Astrocyte of the hippocampus (primary cell): ENCODE measurements at regions not wholly inside any gene's neighbourhood (a gene's known extent, or its start where the extent isn't known, plus 50 kb on each side); places are given as distances from the start of the nearest gene placed in this dataset.
"Not testable (repeated sequence)": the region's sequence is repeated elsewhere in the genome, so short reads cannot be mapped to it uniquely, and the experiment has no call there.

Experiments used
- DNase-seq: peaks from one replicate; pipeline ENCODE4 v3.0.0; 2011; ENCODE audit warnings: low read depth, low spot score

DNA sequence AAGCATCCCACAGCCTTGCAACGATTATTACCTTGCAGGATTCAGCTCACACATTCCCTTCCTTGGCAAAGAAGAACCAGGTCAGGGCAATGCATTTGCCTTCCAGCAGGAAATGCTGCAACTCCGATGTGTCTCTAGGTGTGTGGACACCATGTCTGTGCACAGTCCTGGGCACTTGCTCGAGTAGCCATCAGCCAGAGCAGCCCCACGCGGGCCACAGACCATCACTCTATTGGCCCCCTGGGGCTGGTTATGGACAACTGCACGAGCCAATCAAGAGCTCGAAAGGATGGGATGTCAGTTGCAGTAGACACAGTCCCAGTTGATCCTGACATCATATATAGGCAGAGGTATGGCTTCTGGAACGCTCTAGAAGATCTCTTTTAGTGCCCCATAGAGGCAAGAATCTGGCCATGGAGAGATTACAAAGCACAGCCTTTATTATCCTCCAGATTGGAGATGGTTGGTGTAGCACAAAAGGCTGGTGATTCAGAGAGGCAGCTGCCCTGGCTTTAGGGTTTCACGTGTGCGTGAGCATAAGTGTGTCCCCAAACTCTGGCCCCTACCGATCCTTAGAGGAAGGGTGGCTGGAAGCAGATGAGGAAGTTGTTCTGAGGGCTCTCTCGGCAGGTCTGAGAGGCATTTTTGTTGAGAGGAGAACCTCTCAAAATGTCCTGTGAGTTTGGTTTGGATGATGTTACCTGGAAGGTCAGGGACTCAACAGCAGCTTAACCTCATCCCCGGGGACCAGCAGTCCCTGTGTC is 403.8 kb downstream of the SEC14L1 start:
- no peak for DNase-seq

DNA sequence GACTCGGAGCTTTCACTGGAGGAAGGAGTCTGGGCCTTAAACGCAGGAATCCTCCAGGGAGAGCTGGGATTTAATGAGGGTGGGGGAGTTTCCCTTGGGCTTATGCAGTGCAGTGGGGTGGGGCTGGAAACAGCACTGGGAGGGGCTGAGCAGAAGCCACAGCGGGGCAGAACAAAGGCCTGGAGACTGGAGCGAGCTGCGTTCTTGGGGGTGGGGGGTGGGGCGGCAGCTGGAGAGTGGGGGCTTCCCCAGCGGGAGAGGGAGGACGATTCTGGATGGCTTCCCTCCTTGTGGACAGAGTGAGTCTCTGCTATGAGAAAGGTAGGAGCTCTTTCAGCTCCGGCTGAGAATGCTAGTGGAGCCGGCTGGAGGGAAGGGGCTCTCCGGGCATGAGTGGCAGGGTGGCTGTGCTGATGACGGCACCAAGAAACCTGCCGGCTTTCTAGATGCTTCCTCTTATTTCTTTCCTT is 406.0 kb downstream of the SEC14L1 start:
- DNase-seq = peak; percentile 51

- DNase-seq = no peak
Observed at GRCh38 chr17:77548967-77549366, 408.2 kb downstream of the SEC14L1 start.

- DNase-seq = no peak
Observed at GRCh38 chr17:77549726-77550366, 408.7 kb upstream of the TNRC6C start.

GRCh38 chr17:77553459-77554066 is 404.9 kb upstream of the TNRC6C start:
- DNase-seq = no peak

- peak; percentile 12 for DNase-seq
Observed at GRCh38 chr17:77555121-77555591, 403.3 kb upstream of the TNRC6C start.

GRCh38 chr17:77555741-77556291 is 402.7 kb upstream of the TNRC6C start:
- peak; percentile 83 for DNase-seq

GRCh38 chr17:77556383-77557061 is 402.0 kb upstream of the TNRC6C start:
- DNase-seq = no peak

DNA sequence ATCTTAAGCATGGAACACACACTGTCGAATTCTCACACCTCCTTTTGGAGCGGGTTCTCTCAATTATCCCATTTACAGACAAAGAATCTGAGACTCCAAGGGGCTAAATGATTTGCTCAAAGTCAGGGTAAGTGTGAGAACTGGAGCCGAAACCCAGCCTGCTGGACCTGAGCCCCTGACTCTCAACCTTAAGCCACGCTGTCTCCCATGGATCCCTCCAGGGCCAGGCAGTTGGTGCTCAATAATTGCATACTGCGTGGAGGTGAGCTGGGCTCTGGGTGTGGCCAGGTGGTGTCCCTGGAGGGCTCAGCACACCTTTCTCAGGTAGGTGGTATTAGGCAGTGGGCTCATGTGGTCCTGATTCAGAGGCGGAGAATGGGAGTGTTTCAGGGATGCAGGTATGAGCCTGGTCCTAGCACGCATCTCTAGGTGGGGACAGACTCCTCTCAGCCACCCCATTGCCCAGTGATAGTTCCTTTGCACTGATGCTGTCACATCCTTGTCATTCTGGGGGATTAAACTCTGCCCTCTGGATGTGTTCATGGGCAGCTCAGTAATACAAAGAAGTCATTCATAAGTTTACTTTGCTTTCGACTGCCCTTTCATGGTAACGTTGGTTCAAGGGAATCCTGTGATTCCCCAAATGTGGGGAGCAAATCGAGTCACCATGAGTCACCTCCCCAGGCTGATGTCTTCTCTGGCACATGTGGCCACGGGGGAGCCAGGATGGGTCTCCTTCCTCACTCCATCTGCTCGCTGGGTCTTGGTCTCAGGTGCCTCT is 399.5 kb upstream of the TNRC6C start:
- no peak for DNase-seq

GRCh38 chr17:77560381-77560780 is 398.1 kb upstream of the TNRC6C start:
- DNase-seq = no peak

- no peak for DNase-seq
Observed at GRCh38 chr17:77560841-77561240, 397.7 kb upstream of the TNRC6C start.

- not testable (repeated sequence) for DNase-seq
Observed at GRCh38 chr17:77562361-77562760, 396.1 kb upstream of the TNRC6C start.

GRCh38 chr17:77563439-77564102 is 394.9 kb upstream of the TNRC6C start:
- DNase-seq = no peak

GRCh38 chr17:77564278-77564920 is 394.1 kb upstream of the TNRC6C start:
- DNase-seq = no peak

- DNase-seq = no peak
Observed at GRCh38 chr17:77565166-77565565, 393.3 kb upstream of the TNRC6C start.

DNA sequence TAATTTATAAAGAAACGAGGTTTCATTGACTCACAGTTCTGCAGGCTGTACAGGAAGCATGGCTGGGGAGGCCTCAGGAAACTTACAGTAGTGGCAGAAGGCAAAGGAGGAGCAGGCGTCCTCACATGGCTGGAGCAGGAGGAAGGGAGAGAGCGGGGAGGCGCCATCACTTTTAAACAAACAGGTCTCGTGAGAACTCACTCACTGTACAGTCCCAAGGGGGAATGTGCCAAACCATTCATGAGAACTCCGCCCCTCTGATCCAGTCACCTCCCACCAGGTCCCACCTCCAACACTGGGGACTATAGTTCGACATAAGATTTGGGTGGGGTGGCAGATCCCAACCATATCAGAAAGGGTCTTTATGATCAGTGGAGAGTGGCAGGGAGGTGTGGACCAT is 392.4 kb upstream of the TNRC6C start:
- DNase-seq = no peak

- DNase-seq = no peak
Observed at GRCh38 chr17:77566566-77567138, 391.9 kb upstream of the TNRC6C start.

GRCh38 chr17:77568540-77568939 is 390.0 kb upstream of the TNRC6C start:
- DNase-seq = no peak

DNA sequence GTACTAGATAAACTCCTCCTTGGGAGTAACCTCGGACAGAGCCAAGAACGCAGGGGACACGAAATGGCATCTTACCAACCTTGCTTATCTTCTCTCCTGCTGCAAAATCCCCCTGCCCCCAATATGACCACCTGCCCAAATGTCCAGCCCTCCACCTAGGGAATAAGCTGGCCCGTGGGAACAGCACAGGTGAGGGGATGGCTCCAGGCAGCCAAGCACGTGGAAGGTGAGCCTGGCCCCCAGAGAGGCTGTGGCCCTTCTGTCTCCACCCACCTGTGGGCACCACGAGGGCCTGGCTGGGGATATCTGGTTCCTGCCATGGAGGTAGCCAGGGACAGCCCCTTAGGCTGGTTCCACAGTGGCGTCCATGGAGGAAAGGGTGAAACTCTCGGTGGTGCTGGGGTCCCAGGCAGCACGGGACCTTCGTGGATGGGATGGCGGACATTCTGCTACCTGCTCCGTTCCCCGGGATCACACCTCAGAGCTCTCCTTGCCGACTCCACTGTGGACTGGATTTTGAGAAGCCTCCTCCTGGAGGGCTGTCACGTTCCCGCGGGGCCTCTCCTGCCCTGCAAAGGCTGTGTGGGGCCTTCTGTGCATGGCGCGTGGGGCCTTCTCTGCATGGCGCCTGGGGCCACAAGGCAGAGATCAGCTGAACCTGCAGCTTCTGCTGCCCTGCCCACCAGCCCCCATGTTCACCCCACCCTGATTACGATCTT is 388.5 kb upstream of the TNRC6C start:
- DNase-seq = no peak
